HL-60 (cell line): ENCODE measurements at regions not wholly inside any gene's neighbourhood (a gene's known extent, or its start where the extent isn't known, plus 50 kb on each side); places are given as distances from the start of the nearest gene placed in this dataset.

ENCODE experiments used
- DNase-seq, 2 experiments: peaks; one replicate each; pipeline ENCODE4 v3.0.0-alpha.2; 2010 to 2020; ENCODE audit warnings: low read depth in 1 of 2, low spot score in 1 of 2
- H3K27ac ChIP-seq: fragments of 250-450 bp; sonication (Bioruptor Pico); replicated peaks from 2 replicates; pipeline ENCODE4 v1.5.1; 2020; ENCODE audit warnings: mild to moderate bottlenecking, moderate library complexity
- H3K27me3 ChIP-seq: fragments of 250-450 bp; sonication (Bioruptor Pico); 2 replicates; pipeline ENCODE4 v1.5.1; 2021; ENCODE audit warnings: mild to moderate bottlenecking, moderate library complexity; ENCODE audit not compliant: insufficient read depth, poor library complexity, severe bottlenecking
- H3K4me3 ChIP-seq: replicated peaks from 2 replicates; pipeline ENCODE4 v1.5.1; 2011; ENCODE audit warnings: mild to moderate bottlenecking, control low read depth, low read length; ENCODE audit not compliant: insufficient read depth
- GABPA ChIP-seq: IDR thresholded peaks from 2 replicates; pipeline ENCODE4 v1.6.1; 2012; ENCODE audit warnings: low read depth
- POLR2AphosphoS5 ChIP-seq: IDR thresholded peaks from 2 replicates; pipeline ENCODE4 v1.6.1; 2012; ENCODE audit warnings: low read depth
- SPI1 ChIP-seq: IDR thresholded peaks from 2 replicates; pipeline ENCODE4 v1.6.1; 2012; ENCODE audit warnings: low read depth, mild to moderate bottlenecking, borderline replicate concordance
- TF ChIP-seq, protein P1 (sequence below): IDR thresholded peaks from 2 replicates; pipeline ENCODE4 v1.6.1; 2012; ENCODE audit warnings: low read depth; ENCODE audit not compliant: insufficient replicate concordance
- TF ChIP-seq, protein P2 (sequence below): IDR thresholded peaks from one replicate; pipeline ENCODE4 v1.5.1; 2011; ENCODE audit warnings: low read length, control low read depth, inconsistent platforms; ENCODE audit not compliant: insufficient read depth

DNA sequence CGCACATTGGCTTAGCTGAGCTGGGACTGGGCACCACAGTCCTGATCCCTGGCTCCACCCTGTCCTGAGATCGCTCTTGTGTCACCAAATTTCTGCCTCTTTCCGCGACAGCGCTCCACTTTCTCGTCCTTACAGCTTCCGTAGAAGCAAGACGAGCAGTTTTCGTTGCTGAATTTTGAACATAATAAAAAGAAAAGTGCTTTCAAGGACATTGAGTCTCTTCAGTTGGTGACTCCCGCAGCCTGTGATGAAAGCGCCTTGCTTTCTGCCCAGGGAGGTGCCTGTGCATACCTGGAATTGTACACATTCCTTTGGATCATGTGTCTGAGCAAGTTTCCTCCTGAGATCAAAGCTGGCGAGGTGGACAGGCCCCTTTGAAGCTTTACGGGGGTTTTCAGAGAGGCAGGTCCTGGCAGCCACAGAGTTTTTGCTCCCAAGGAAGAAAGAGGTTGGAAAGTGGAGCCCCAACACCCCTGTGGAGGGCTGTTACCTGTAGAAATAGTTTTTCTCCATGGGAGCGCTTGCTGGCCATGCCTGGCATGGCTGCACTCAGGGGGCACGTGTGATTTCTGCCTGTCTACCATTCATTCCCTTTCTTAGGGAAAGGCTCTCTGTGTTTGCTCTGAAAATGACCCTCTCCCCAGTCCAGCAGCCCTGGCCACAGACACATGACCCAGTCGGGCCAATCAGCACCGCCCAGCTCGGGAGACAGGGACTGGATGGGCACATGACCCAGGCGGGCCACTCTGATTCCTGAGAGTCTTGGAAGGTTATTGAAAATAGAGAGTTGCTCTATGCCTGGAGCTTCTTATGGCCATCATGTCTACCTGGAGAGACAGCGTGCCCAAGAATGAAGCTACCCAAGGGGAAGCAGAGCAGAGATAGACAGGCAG lies 115.6 kb upstream of the OTOS start:
- H3K27me3 ChIP-seq: no peaks in the 10 kb centered on the region
- DNase-seq: no peak
- H3K27ac ChIP-seq: no peak overlapping the region
- TF ChIP-seq POLR2AphosphoS5: no peak
- no peak for TF ChIP-seq SPI1
- TF ChIP-seq, protein P1, sequence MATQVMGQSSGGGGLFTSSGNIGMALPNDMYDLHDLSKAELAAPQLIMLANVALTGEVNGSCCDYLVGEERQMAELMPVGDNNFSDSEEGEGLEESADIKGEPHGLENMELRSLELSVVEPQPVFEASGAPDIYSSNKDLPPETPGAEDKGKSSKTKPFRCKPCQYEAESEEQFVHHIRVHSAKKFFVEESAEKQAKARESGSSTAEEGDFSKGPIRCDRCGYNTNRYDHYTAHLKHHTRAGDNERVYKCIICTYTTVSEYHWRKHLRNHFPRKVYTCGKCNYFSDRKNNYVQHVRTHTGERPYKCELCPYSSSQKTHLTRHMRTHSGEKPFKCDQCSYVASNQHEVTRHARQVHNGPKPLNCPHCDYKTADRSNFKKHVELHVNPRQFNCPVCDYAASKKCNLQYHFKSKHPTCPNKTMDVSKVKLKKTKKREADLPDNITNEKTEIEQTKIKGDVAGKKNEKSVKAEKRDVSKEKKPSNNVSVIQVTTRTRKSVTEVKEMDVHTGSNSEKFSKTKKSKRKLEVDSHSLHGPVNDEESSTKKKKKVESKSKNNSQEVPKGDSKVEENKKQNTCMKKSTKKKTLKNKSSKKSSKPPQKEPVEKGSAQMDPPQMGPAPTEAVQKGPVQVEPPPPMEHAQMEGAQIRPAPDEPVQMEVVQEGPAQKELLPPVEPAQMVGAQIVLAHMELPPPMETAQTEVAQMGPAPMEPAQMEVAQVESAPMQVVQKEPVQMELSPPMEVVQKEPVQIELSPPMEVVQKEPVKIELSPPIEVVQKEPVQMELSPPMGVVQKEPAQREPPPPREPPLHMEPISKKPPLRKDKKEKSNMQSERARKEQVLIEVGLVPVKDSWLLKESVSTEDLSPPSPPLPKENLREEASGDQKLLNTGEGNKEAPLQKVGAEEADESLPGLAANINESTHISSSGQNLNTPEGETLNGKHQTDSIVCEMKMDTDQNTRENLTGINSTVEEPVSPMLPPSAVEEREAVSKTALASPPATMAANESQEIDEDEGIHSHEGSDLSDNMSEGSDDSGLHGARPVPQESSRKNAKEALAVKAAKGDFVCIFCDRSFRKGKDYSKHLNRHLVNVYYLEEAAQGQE: no peak
- TF ChIP-seq GABPA: no peak
- no peak overlapping the region for H3K4me3 ChIP-seq

DNA sequence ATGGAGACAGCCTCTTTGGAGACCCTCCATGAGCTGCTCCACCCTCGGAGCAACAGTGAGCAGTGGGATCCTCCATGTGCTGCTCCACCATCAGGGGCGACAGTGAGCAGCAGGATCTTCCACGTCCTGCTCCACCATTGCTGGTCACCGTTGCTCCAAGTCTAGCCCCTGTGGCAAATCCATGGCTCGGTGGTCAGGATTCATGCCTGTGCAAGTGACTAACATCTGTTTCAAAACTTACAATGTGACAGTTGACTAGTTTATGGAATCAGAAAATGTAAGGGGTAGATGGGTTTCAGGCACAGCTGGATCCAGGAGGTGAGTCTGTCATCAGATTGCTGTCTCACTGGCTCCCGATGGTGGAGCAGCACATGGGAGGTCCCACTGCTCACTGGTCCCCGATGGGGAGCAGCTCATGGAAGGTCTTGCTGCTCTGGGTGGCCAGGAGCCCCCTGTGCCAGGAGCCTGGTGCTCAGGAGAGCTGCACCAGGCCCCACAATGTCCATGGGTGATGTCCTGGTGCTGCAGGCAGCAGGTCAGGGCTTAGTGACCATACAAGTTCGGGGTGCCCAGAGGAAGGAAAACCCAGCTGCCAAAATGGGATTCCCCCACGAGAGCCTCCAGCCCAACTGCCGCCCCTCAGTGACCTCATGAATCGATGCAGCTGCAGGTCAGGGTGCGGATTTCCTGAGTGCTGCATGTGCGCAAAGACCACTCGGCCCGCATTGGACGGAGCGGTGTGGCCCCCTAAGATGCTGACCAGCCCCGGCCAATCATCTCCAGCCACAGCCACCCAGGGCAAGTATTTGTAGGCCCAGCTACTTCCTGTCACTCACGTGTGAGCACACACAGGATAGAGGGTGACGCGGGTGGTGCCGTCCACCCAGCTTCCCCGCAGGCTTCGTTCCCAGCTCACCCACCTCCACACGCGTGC lies 116.5 kb upstream of the OTOS start:
- Histone ChIP-seq H3K4me3 (no peak overlapping the region), H3K27me3 (no peaks in the 10 kb centered on the region), H3K27ac (no peak overlapping the region)
- TF ChIP-seq GABPA (no peak), SPI1 (no peak), POLR2AphosphoS5 (no peak)
- TF ChIP-seq, protein P1: no peak
- TF ChIP-seq, protein P2, sequence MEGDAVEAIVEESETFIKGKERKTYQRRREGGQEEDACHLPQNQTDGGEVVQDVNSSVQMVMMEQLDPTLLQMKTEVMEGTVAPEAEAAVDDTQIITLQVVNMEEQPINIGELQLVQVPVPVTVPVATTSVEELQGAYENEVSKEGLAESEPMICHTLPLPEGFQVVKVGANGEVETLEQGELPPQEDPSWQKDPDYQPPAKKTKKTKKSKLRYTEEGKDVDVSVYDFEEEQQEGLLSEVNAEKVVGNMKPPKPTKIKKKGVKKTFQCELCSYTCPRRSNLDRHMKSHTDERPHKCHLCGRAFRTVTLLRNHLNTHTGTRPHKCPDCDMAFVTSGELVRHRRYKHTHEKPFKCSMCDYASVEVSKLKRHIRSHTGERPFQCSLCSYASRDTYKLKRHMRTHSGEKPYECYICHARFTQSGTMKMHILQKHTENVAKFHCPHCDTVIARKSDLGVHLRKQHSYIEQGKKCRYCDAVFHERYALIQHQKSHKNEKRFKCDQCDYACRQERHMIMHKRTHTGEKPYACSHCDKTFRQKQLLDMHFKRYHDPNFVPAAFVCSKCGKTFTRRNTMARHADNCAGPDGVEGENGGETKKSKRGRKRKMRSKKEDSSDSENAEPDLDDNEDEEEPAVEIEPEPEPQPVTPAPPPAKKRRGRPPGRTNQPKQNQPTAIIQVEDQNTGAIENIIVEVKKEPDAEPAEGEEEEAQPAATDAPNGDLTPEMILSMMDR: no peak
- DNase-seq: no peak

DNA sequence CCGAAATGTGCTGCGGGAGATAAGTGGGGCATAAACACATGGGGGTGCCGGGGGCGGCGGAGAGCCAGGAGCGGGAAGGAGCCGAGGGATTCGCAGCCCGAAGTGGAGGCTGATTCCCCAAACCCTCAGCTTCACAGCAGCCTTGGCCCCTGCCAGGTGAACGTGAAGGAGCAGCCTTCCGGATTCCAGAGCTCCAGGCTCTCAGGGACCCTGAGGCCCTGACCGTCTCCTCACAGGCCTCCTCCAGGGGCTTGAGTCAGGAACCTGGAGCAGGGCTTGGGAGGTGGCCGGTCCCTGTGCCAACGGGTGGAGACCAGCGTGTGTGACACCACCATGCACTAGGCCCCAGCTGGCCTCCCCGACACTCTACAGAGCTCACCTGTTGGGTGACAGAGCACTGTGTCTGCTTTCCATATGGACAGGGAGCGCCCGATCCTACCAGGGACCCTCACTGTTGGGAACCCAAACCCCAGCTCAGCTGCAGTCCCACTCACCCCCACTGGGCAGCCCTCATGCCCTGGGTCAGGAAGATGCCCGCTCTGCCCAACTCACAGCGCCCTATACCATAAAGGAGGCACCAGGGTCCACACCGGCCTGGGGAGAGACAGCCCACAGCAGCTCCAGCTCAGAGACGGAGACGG lies 117.6 kb upstream of the OTOS start:
- DNase-seq: no peak
- Histone ChIP-seq H3K4me3 (no peak overlapping the region), H3K27me3 (no peaks in the 10 kb centered on the region), H3K27ac (no peak overlapping the region)
- TF ChIP-seq SPI1 (no peak), POLR2AphosphoS5 (no peak), GABPA (no peak)
- TF ChIP-seq, protein P2: no peak
- TF ChIP-seq, protein P1: no peak
